Stimulated activated naive B cell treated with anti-CD40 and anti-IgM and Interleukin-4, amounts not matched to agents 10 μg/mL and 1 μg/mL and 100 μg/mL, for 72 hours (primary cell): ENCODE measurements at regions not wholly inside any gene's neighbourhood (a gene's known extent, or its start where the extent isn't known, plus 50 kb on each side); places are given as distances from the start of the nearest gene placed in this dataset.
"Not testable (repeated sequence)": the region's sequence is repeated elsewhere in the genome, so short reads cannot be mapped to it uniquely, and the experiment has no call there.

Source experiments
- ATAC-seq, 2 donors: fragments of 150-1000 bp; cut with Tn5 transposase; replicated peaks; 2 replicates each; pipeline ENCODE4 v1.10.0; 2021; ENCODE audit warnings: moderate library complexity in 1 of 2
- DNase-seq: peaks from one replicate; pipeline ENCODE4 v3.0.0; 2021
- H3K27ac Mint-ChIP-seq: one replicate; pipeline ENCODE4 v1.8.0; 2022; ENCODE audit warnings: mild to moderate bottlenecking, mixed read lengths
- H3K27me3 Mint-ChIP-seq, 2 donors: one replicate each; pipeline ENCODE4 v1.8.0; 2022; ENCODE audit warnings: mixed read lengths in 2 of 2
- H3K36me3 Mint-ChIP-seq, 2 donors: one replicate each; pipeline ENCODE4 v1.8.0; 2022; ENCODE audit warnings: mixed read lengths in 2 of 2, mild to moderate bottlenecking in 1 of 2
- H3K4me1 Mint-ChIP-seq, 2 donors: one replicate each; pipeline ENCODE4 v1.8.0; 2022; ENCODE audit warnings: mixed read lengths in 2 of 2, mild to moderate bottlenecking in 1 of 2
- H3K4me3 Mint-ChIP-seq, 2 donors: one replicate each; pipeline ENCODE4 v1.8.0; 2022; ENCODE audit warnings: mild to moderate bottlenecking in 2 of 2, mixed read lengths in 2 of 2, moderate library complexity in 1 of 2
- H3K9me3 Mint-ChIP-seq, 2 donors: one replicate each; pipeline ENCODE4 v1.8.0; 2022; ENCODE audit warnings: mixed read lengths in 2 of 2, mild to moderate bottlenecking in 1 of 2

DNA sequence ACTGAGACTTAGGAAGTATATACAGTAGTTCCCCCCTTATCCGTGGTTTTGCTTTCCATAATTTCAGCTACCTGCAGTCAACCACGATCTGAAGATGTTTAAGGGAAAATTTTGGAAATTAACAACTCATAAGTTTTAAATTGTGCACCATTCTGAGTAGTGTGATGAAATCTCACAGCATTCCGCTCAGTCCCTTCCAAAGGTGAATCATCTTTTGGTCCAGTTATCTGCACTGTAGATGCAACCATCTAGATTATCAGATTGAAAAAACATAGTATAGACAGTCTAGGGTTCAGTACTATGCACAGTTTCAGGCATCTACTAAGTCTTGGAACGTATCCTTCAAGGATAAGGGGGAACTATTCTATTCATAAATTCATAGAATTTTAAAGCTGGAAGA, 109.0 kb downstream of the ANXA3 start:
- H3K27me3 Mint-ChIP-seq: no peaks in the 10 kb centered on the region
- DNase-seq (no peak), ATAC-seq (no peak)
- H3K4me3 Mint-ChIP-seq: no peak overlapping the region
- peaks cover 44 to 74% of the 10 kb centered on the region in 2 donors for H3K4me1 Mint-ChIP-seq
- peaks cover 0 to 6% of the 10 kb centered on the region in 2 donors for H3K9me3 Mint-ChIP-seq
- no peak overlapping the region for H3K27ac Mint-ChIP-seq
- H3K36me3 Mint-ChIP-seq: no peaks in the 10 kb centered on the region

- no peaks in the 10 kb centered on the region for H3K36me3 Mint-ChIP-seq
- peaks cover 44 to 78% of the 10 kb centered on the region in 2 donors for H3K4me1 Mint-ChIP-seq
- DNase-seq: no peak
- H3K27ac Mint-ChIP-seq: no peak overlapping the region
- no peak for ATAC-seq
- peaks cover 0 to 6% of the 10 kb centered on the region in 2 donors for H3K9me3 Mint-ChIP-seq
- H3K27me3 Mint-ChIP-seq: no peaks in the 10 kb centered on the region
- H3K4me3 Mint-ChIP-seq: no peak overlapping the region
These were observed 109.6 kb downstream of the ANXA3 start for GRCh38 chr4:78661086-78661690.

DNA sequence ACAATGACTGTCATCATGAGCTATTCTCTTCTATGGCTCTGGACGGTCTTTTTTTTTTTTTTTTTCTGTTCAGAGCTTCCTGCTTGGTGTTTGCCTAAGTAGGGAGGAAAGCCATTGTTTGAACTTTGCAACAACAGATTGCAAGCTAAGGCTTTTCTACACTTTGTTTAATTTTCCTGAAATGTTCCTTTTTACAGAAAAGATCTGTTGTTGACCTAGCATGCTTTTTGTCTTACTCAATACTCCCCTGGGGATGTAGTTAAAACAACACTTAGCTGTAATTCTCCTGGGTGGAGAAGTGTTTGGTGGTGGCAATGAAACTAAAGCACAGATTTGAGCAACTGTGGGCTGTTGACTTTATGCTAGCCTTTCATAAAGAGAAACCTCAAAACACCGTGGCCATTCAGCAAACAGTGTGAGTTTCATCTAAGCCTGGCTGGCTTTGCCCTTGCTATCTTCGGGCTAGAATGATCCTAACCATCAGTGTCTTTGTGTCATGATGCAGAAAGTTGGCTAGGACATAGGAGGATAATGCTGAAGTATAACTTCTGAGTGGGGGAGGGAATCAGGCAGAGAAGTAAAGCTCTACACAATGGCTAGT, 110.5 kb downstream of the ANXA3 start:
- H3K36me3 Mint-ChIP-seq: no peaks in the 10 kb centered on the region
- H3K27ac Mint-ChIP-seq: peak overlapping the region; percentile 26
- H3K27me3 Mint-ChIP-seq: no peaks in the 10 kb centered on the region
- ATAC-seq: peak; percentile 74 to 78
- peaks cover 48 to 82% of the 10 kb centered on the region in 2 donors for H3K4me1 Mint-ChIP-seq
- no peak overlapping the region for H3K4me3 Mint-ChIP-seq
- H3K9me3 Mint-ChIP-seq: peaks cover 0 to 6% of the 10 kb centered on the region in 2 donors
- no peak for DNase-seq

DNA sequence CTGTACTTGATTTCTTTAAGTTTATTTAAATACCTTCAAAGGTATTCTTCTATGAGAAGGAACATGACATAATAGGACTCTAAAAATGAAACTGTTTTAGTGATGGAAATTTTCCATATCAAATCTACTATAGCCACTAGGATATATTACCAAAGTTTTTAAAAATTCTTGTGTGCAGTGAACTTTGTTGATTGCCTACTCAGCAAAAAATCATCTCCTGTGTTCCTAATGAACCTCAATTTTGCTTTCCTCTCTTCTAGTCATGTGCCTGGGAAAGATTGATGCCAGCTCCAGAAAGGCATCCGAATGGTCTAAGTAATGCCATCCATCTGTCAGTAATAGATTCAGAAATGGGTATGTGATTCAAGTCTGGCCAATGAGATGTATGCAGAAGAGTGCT, 111.1 kb downstream of the ANXA3 start:
- no peaks in the 10 kb centered on the region for H3K27me3 Mint-ChIP-seq
- no peaks in the 10 kb centered on the region for H3K36me3 Mint-ChIP-seq
- H3K4me1 Mint-ChIP-seq: peaks cover 45 to 82% of the 10 kb centered on the region in 2 donors
- no peak overlapping the region for H3K27ac Mint-ChIP-seq
- H3K4me3 Mint-ChIP-seq: no peak overlapping the region
- H3K9me3 Mint-ChIP-seq: peaks cover 0 to 6% of the 10 kb centered on the region in 2 donors
- DNase-seq (no peak), ATAC-seq (no peak)

DNA sequence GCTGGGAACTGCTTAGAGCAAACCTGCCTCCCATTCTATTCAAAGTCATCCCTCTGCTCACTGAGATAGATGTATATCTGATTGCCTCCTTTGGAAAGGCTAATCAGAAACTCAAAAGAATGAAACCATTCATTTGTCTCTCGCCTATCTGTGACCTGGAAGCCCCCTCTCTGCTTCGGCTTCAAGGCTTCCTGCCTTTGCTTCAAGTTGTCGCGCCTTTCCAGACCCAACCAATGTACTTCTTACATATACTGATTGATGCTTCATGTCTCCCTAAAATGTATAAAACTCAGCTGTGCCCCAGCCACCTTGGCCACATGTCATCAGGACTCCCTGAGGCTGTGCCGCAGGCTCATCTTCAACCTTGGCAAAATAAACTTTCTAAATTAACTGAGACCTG, 111.9 kb upstream of the BMP2K start:
- not testable (repeated sequence) for H3K36me3 Mint-ChIP-seq, ATAC-seq, DNase-seq, H3K27me3 Mint-ChIP-seq, H3K4me3 Mint-ChIP-seq, H3K27ac Mint-ChIP-seq, H3K9me3 Mint-ChIP-seq
- H3K4me1 Mint-ChIP-seq: peaks cover 46 to 81% of the 10 kb centered on the region in 2 donors

DNA sequence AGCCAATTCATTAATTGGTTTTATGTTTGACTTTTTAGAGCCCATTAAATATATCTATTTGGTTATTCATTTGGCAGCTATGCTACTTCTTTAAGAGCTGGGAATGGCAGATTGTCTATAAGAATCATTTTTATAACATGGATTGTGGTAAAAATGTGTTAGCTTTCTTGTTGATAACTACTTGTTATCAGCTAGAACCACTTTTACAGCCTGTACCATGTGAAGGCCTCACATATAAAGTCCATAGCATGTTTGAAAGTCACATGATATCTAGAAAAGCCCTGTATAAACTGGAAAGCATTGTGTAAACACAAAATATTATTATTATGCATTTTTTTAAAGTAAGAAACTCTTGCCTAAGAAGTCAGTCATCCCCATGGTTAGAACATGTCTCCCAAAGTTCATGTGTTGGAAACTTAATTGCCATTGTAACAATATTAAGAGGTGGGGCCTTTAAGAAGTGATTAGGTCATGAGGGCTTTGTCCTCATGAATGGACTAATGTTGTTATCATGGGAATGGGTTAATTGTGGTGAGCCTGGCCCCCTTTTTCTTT, 110.9 kb upstream of the BMP2K start:
- Mint-ChIP-seq H3K4me1 (peaks cover 46 to 85% of the 10 kb centered on the region in 2 donors), H3K36me3 (no peaks in the 10 kb centered on the region), H3K4me3 (no peak overlapping the region), H3K27me3 (no peaks in the 10 kb centered on the region), H3K27ac (no peak overlapping the region), H3K9me3 (peaks cover 0 to 5% of the 10 kb centered on the region in 2 donors)
- DNase-seq (no peak), ATAC-seq (no peak)

DNA sequence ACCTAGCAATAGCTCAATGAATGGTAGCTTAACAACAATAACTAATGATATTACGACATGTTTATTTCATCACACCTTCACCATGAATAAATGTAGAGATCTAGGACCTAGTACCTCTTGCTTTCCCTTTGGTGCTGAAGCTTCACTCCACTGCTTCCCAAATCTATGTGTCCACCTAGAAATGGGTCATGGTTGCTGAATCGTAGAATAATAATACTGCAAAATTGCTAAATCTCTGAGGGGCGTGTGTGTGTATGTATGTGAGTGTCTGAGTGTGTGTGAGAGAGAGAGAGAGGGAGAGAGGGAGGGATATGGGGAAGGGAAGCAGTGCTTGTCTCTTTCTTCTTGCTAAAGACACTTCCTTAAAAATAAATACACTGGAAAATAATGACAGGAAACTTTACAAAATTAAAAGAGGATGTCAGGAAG, 109.3 kb upstream of the BMP2K start:
- Mint-ChIP-seq H3K9me3 (peaks cover 0 to 8% of the 10 kb centered on the region in 2 donors), H3K36me3 (no peaks in the 10 kb centered on the region), H3K4me3 (peak overlapping the region in 1 of 2 donors; percentile 17), H3K4me1 (peaks cover 45 to 86% of the 10 kb centered on the region in 2 donors), H3K27me3 (no peaks in the 10 kb centered on the region), H3K27ac (peak overlapping the region; percentile 2)
- ATAC-seq (no peak), DNase-seq (no peak)

GRCh38 chr4:78667325-78667724, 108.8 kb upstream of the BMP2K start:
- H3K27ac Mint-ChIP-seq: peak overlapping the region; percentile 65

DNA sequence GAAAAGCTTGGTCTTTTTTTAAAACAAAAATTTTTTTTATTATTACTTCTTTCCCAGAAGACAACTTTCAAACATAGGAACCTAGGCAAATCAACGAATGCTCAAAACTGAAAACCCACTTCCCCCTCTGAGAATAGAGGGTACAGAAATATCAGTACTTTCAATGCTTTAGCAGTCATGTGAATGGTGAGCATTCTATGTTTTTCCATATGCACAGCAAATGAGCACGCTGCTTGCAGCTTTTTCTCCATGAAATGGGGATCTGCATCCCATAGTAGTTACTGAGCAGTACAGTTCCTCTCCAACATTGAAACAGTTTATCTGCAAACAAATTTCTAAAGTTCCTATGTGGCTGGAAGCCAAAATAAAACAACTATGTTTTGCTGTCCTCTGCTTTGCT, 108.4 kb upstream of the BMP2K start:
- H3K9me3 Mint-ChIP-seq: peaks cover 0 to 8% of the 10 kb centered on the region in 2 donors
- H3K4me1 Mint-ChIP-seq: peaks cover 46 to 86% of the 10 kb centered on the region in 2 donors
- peak overlapping the region; percentile 62 for H3K27ac Mint-ChIP-seq
- ATAC-seq: peak; percentile 94 to 95
- no peaks in the 10 kb centered on the region for H3K36me3 Mint-ChIP-seq
- H3K27me3 Mint-ChIP-seq: no peaks in the 10 kb centered on the region
- peak overlapping the region in 1 of 2 donors; percentile 10 for H3K4me3 Mint-ChIP-seq
- no peak for DNase-seq

More at GRCh38 chr4:78667325-78667724, 108.8 kb upstream of the BMP2K start:
- peak overlapping the region in 1 of 2 donors; percentile 8 for H3K4me3 Mint-ChIP-seq
- H3K4me1 Mint-ChIP-seq: peaks cover 44 to 86% of the 10 kb centered on the region in 2 donors
- H3K36me3 Mint-ChIP-seq: no peaks in the 10 kb centered on the region
- ATAC-seq (peak; percentile 53 to 58), DNase-seq (no peak)
- peaks cover 0 to 8% of the 10 kb centered on the region in 2 donors for H3K9me3 Mint-ChIP-seq
- H3K27me3 Mint-ChIP-seq: no peaks in the 10 kb centered on the region

DNA sequence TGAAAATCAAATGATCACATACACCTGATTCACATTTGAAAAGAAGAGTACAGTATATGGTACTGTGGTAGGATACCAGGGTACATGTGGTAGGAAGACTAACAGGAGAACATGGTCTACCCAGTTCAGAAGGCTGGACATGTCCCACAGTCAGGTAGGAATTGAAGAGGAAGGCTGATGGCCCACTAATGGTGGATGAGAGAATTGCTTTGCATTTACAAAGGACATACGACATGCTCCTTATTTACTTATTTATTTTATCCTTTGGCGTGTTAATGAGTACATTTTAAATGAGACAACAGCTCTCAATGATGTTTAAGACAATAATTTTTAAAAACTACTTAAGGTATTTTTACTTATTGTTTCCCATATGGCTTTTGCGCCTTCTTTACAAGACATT, 106.7 kb upstream of the BMP2K start:
- peaks cover 47 to 79% of the 10 kb centered on the region in 2 donors for H3K4me1 Mint-ChIP-seq
- H3K4me3 Mint-ChIP-seq: no peak overlapping the region
- H3K27me3 Mint-ChIP-seq: no peaks in the 10 kb centered on the region
- ATAC-seq (no peak), DNase-seq (no peak)
- no peaks in the 10 kb centered on the region for H3K36me3 Mint-ChIP-seq
- H3K27ac Mint-ChIP-seq: no peak overlapping the region
- H3K9me3 Mint-ChIP-seq: peaks cover 0 to 3% of the 10 kb centered on the region in 2 donors

GRCh38 chr4:78671903-78672815, 104.0 kb upstream of the BMP2K start:
- Mint-ChIP-seq H3K27me3 (no peaks in the 10 kb centered on the region), H3K4me3 (no peak overlapping the region), H3K9me3 (peaks cover 5% of the 10 kb centered on the region in 2 donors), H3K4me1 (peaks cover 37 to 55% of the 10 kb centered on the region in 2 donors), H3K36me3 (peaks cover 0 to 1% of the 10 kb centered on the region in 2 donors), H3K27ac (peak overlapping the region; percentile 39)
- ATAC-seq (no peak), DNase-seq (no peak)

DNA sequence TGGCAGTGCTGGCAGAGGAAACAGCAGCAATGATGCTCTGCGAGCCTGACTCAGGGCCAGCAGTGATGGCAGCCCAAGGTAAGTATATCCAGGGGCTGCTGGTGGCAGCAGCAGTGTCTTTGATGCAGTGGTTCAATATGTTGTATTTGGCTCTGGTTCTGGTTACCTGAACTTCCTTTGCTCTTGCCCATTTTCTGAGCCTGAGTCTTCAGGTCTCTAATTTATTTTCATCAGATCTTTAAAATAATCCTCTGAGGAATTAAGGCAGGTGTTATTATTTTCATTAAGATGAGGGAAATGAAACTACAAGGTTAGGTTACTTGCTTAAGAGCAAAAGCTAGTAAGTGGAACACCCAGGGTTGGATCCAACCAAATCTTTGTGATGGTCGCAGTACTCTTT, 102.8 kb upstream of the BMP2K start:
- H3K4me3 Mint-ChIP-seq: no peak overlapping the region
- peaks cover 5% of the 10 kb centered on the region in 2 donors for H3K9me3 Mint-ChIP-seq
- DNase-seq (no peak), ATAC-seq (peak; percentile 50 to 54)
- H3K27me3 Mint-ChIP-seq: no peaks in the 10 kb centered on the region
- peak overlapping the region; percentile 62 for H3K27ac Mint-ChIP-seq
- H3K36me3 Mint-ChIP-seq: peaks cover 0 to 1% of the 10 kb centered on the region in 2 donors
- H3K4me1 Mint-ChIP-seq: peaks cover 31 to 43% of the 10 kb centered on the region in 2 donors

DNA sequence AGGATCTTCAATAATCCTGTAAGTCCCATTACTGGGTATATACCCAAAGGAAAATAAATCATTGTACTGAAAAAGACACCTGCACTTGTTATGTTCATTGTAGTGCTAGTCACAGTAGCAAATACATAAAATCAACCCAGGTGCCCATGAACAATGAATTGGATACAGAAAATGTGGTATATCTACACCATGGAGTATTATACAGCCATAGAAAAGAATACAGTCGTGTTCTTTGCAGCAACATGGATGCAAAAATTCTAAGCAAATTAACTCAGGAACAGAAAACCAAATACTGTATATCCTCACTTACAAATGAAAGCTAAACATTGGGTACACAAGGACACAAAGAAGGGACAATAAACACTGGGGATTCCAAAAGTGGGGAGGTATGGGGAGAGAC, 100.8 kb upstream of the BMP2K start:
- peaks cover 5% of the 10 kb centered on the region in 2 donors for H3K9me3 Mint-ChIP-seq
- DNase-seq: no peak
- H3K4me3 Mint-ChIP-seq: no peak overlapping the region
- peaks cover 0 to 1% of the 10 kb centered on the region in 2 donors for H3K36me3 Mint-ChIP-seq
- peaks cover 21 to 29% of the 10 kb centered on the region in 2 donors for H3K4me1 Mint-ChIP-seq
- no peak for ATAC-seq
- H3K27me3 Mint-ChIP-seq: no peaks in the 10 kb centered on the region
- no peak overlapping the region for H3K27ac Mint-ChIP-seq

DNA sequence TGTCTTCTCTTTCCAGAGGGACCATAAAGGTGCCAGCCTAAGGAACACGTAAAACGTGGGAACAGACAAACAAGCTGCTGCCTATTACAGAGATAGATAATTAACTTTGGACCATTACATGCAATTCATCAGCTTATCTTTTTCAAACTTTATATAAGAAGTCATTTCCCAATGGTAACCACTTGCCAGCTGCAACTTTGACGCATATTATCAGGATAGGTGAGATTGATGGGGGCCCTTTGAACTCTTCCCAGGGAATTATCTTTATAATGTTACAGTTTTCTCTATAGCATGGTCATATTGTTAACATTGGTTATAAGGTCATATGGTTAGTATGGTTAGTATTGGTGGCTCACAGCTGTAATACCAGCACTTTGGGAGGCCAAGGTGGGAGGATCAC, 94.1 kb upstream of the BMP2K start:
- DNase-seq (no peak), ATAC-seq (no peak)
- Mint-ChIP-seq H3K27me3 (no peaks in the 10 kb centered on the region), H3K4me3 (no peak overlapping the region), H3K4me1 (peaks cover 0 to 3% of the 10 kb centered on the region in 2 donors), H3K27ac (no peak overlapping the region), H3K9me3 (peaks cover 0 to 4% of the 10 kb centered on the region in 2 donors), H3K36me3 (no peaks in the 10 kb centered on the region)
